CD4-positive, alpha-beta T cell treated with Interleukin-12 subunit alpha and Interleukin-12 subunit beta, for 1 hour (primary cell): ENCODE measurements at regions not wholly inside any gene's neighbourhood (a gene's known extent, or its start where the extent isn't known, plus 50 kb on each side); places are given as distances from the start of the nearest gene placed in this dataset.
"Not testable (repeated sequence)": the region's sequence is repeated elsewhere in the genome, so short reads cannot be mapped to it uniquely, and the experiment has no call there.

Experiments used
- DNase-seq: peaks from one replicate; pipeline ENCODE4 v3.0.0-alpha.2; 2020

DNA sequence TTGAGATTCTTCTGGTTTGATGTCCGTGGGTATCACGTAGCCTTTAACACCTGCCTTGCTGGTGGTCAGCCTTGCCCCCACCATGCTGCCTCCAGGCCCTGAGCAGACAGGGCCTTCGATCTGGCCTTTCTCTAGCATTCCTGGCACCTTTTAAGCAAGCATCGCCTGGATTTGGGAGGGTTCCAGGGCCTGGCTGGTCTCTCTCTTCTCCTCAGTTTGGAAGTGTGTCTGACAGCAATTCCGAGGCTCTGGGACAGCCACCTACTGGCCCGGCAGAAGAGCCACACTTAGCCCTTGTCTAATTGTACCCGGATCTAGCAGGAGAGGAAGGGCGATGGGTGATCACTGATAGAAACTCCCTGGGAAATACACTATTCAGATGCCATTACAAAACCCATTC lies 441.3 kb upstream of the MKI67 start:
- no peak for DNase-seq

DNA sequence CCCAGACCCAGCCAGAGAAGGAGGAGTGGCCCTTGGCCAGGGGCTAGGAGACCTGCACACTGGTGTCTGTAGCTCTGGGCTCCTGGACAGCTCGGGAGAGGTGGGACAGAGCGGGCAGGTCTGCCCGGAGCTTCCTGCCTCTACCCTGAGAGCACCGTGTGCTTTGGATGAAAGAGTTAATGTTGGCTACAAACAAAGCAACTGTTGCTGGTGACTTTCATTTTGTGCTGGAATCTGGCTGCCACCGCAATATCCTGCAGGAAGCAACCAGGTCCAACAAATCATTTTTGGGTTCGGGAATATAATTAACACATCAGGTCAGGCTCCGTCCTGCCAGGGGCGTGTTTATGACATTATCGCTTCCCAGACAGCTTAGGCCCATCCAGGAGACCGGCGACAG lies 441.8 kb upstream of the MKI67 start:
- DNase-seq: no peak

DNA sequence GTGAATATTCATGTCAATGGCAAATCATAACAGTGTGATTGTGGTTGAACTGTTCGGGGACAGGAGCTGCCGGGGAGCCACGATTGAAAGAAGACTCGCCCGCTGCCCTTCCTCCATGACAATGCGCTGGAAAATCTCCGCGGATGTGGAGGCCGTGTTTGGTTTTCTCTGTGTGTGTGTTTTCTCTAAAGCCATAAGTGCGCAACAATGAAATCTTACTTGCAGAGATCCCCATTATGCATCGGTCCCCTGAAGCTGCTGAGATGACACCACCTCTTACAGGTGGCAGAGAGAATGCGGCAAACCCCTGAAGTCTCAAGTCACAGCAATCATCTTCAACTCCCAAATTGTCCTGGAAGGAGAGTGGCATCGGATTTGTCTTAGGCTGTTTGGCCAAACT lies 442.3 kb upstream of the MKI67 start:
- no peak for DNase-seq

DNA sequence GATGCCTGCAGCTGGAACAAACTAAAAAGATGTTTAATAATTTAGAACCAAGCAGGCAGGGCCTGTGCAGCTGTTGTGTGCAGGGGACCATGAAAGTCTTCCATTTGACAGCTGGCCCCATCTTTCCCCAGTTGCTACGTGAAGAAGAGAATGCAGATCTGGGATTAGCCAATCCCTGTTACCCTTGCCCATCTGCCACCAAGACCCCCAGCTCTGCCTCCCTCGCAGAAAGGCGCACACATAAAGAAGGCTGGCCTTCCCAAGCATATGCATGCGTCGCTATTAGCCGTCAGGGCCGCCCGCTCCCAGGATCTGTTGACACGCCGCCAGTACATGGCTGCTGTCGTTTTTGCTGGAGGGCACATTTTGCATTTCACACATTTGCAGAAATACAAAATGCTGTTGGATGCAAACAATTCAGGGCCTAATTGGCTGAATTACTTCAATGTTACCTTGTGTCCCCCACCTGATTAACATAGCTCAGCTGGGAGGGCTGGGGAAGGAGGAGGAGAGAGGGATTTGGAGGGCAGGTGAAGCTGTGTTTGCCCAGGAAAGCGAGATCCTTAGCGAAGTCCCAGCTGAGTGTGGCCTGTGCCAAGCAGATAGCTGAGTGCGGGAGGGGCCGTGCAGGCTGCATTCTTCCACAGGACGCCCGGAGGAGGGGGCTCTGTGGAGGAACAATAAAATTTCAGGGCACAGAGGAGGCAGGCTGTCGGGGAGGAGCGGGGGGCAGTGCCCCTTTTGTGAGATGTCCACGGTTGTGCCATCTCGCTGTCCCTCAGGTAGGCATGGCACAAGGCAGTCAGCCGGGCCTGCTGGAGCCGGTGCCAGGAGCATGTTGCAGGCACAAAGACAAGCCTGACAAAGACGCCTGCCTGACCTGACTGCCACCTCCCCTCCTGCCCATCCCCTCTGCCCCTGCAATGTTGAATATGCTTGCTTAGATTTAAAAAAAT lies 443.0 kb upstream of the MKI67 start:
- DNase-seq: no peak

DNA sequence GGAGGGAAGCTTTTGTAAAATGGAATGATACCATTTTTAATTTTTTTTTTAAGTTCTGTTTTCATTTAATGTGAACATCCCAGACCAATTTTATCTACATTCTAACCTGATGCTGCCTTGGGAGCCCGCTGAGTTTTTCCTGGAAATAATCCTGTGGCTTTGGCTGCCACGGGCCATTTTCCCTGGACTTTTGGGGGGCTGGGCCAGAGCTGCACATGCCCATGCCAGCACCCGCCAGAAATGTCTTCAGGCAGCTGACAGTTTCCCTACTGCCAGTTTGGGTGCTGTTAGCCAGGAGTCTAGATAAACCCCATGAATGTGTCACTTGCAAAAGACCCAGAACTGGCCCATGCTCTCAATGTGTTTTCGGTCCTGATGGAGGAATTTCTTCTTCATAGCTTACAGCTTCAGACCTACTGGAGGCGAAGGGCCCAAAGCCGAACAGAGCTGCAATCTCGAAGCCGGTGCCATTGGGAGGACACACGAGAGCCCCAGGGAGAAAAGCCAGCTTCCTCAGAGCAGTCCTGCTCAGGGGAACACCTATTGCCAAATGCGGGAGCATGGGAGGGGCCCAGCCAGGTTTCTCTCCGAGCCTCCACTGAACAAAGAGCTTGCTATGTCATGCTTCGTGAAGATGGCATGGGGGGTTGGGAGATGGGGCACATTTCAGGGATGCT lies 444.2 kb upstream of the MKI67 start:
- DNase-seq: no peak

DNA sequence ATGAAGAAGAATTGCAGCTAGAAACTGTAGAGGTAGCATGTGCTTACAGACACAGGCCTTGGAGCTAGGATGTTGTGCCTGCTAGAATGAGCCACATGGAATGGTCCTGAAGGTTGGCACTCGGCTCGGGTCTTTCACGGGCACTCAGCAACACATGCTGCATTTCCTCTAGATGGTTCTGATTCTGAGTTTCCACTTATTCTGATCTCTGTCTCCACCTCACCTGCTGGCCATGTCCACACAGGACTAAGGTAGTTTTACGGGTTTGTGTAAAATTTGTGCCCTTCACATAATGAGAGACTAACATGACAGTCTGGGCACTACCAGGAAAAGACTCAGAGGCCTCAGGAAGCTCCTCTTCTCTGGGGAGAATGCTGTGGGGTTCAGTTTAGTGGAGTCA lies 444.8 kb upstream of the MKI67 start:
- DNase-seq: no peak

DNA sequence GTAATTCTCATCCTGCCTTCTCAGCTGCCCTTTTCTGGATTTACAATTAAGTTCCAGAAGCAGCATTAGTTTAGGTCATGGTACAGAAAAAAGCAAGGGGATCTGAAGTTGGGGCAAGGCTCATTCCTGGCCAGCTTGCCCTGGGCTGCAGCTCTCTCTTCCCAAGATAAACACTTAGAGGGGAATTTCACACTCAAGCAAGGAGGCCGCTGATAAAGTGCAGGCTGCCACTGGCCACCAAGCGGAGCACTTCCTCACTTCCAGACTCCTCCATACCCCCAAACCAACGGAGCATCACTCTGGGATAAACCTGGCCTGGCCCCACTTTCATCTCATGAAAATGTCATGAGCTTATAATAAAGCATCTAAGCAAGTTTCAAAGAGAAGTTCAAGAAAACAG lies 445.5 kb upstream of the MKI67 start:
- DNase-seq: no peak

DNA sequence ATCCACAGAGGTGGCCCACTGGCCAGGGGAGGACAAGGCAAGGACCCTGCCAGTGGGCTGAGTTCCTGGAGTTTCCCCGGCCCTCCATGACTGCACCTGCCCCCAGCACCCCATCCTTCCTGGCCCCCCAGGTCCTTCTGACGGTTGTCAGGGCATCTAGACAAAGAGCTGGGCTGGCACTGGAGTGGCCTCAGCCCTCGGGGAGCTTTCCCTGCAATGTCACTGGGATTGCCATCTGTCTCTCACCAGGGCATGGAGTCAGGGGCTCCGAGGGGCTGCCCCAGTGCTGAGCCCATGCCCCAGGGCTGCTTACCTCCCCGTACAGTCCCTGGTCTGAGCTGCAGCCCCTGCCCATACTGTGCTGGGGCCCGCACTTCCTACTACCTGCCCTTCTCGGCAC lies 446.5 kb upstream of the MKI67 start:
- no peak for DNase-seq

DNA sequence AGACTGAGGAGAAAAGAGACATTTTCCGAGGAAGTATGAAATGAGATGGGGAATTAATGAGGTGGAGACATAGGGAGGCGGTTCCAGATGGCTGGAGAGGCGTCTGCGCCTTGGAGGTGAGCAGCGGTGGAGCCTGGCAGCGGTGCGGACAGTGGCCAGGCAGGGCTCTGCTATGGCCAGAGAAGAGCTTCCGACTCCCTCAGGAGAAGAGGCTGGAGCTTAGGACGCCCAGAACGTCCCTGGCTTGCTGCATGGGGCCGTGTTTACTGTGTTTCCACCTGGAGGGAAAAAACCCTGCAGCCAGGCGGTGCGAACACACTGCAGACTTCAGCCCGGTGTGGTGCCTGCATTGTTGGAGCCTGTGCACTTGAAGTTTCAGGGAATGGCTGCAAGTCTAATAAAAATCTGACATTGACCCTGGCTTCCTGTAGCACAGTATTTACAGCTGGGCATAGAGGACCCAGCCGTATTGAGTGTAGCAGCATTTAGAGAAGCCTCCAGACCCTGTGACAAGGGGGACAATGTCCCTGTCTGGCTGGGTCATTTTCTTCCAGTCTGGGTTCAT lies 447.1 kb upstream of the MKI67 start:
- no peak for DNase-seq

DNA sequence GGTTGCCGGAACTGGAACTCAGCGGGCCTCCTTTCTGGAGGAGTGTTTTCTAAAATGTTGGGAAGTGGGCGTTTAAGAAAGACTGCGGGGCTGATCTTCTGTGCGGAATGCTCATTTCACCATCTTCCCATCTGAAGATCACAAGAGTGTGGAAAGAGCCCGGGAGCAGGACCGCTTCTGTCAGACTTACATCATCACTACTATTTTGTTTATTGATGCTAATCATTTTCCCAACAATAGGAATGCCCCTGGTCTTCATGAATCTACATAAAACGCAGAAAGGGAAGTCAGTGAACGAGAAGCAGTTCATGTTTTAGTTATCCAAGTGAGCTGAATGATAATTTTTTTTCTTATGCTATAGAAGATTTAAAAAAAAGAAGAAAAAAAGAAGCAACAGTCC lies 447.8 kb upstream of the MKI67 start:
- no peak for DNase-seq

DNA sequence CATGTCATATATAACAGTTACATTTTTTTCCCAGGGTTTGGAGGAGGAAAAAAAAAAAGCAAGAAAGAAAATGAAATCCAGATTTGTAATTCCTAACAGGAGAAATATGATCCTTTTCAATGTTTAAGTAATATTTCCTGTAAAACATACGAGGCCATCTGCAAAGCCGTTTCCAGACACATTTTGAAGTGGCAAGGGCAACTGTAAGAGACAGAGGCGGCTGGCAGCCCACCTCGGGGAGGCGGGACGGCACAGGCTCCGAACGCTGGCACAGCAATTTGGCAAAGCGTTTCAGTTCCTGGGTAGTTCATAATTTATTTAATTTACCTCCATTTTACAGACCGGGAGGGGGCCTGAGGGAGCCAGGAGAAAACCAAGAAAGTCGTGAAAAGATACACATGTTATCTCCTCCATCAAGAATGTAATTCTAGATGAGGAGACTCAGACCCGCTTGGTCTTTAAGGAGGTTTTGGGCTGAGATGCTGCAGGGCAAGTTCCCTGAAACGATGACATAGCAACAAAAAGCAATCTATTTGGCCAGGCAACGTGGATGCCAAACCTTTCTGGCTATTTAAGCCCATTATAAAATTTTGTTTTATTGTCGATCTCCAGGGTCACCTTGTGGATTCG lies 448.5 kb upstream of the MKI67 start:
- DNase-seq: no peak

DNA sequence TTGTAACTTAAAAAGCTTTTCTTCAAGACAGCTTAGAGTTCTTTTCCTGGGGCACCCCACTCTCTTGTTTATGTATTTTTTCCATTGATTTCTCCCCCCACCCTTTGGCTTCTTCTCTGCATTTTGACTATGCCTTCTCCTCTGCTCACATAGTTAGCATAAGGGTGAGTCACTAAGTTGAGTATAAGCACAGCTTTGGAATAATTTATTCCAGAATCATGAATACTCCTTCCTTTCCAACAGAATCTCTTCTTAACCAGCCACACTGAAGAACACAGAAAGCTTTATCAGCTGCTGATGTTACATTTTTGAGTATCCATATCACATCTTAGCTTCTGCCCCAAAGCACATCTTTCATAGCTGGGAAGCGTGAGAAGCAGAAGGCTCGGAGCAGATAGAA lies 449.5 kb upstream of the MKI67 start:
- no peak for DNase-seq

DNA sequence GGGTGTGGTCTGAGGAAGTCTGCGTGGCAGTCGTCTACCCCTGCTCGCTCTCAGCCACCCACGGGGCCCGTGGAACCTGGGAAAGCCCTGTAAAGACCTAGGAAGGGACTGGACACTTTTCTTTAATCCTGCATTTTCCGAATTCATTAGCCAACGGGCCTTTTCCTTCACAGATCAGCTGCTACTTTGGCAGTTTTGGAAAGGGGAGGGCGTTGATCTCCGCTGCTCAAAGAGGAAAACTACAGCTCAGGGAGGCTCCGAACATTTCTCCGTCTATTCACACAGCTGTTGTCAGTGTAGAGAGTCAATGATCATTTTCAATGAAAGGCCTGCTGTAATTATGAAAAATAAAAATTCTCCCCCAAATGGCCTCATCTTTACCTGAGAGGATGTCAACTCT lies 450.1 kb upstream of the MKI67 start:
- DNase-seq: no peak

DNA sequence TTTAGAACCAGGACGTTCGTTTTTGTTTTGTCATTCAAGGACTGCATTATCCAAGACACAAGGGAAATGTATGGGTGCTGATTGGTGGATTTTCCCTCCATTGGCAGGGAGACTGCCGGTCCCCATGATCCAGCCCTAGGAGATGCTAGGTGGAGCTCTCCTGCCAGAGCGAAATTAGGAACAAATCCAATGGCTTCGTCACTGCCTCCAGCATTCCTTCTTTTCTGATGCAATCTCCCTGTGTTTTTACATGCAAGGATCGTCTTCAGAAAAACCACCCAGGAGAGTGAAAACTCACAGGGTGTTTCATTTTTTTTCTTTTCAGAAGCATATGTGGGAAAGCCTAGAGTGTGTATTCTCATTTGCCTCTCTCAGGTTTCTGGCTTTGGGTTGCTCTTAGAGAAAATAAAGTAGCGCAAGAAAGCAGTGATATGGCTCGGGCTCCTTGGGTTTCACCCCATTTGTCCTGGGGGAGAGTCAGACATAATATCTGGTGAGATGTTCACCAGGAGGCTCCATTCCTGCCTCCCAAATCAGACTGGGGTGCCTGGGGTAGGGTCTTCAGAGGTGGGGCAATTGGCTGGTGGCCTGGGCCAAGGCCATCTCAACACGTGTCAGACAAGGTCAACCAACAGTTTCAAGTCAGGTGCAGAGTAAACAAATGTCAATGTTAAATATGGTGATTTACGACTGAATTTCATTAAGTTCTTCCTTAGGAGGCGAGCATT lies 450.9 kb upstream of the MKI67 start:
- no peak for DNase-seq

DNA sequence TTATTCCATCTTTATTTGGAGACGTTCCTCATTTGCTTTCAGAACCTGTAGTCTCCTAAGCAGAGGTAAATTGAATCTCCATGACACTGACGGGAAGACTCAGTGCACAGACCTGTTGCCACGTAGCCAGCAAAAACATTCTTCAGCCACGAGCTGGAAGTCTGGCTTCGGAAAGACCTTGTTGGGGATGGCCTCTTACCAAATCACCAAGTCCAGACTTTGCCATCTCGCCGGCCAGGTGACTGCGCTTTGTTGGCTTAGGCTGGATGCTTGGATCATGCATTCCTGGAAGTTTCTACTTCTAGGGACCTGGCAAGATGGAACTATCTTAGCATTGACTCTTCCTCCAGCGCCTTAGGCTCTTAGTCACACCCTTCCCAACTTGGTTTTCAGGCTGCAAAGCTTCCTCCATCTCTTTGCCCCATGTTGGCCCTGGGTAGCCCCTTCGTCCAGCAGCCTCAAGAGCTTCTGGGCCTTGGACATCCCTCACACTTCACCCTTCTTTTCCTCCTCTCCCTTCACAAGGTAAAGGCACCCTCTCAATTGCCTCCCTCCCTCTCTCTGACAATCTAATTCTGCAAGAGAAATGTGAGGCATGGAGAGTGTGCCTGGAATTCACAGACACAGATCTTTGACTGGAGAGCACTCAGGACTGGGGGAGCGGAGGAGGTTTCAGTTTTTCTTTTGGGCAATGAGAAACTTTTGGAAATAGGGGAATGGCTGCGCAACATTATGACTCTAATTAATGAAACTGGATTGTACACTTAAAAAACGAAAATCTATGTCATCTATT lies 451.9 kb upstream of the MKI67 start:
- DNase-seq: no peak

DNA sequence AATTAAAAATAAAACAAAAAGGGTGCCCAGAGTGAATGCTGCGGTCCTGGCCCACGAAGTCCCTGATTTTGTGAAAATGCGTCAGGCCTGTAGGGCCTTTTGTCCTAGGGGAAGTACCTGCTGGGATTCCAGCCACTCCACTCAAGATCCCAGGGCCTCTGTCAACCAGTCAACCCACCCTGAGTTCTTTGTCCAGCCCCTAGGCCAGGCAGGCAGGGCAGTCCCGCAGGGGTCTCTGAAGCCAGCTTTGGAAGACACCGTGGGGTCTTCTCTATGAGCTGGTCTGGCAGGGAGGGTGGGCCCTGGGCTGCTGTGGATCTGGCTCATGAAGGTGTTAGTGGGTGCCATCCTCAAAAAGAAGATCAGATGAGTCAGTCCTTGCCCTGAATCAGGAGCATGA lies 452.5 kb upstream of the MKI67 start:
- no peak for DNase-seq

DNA sequence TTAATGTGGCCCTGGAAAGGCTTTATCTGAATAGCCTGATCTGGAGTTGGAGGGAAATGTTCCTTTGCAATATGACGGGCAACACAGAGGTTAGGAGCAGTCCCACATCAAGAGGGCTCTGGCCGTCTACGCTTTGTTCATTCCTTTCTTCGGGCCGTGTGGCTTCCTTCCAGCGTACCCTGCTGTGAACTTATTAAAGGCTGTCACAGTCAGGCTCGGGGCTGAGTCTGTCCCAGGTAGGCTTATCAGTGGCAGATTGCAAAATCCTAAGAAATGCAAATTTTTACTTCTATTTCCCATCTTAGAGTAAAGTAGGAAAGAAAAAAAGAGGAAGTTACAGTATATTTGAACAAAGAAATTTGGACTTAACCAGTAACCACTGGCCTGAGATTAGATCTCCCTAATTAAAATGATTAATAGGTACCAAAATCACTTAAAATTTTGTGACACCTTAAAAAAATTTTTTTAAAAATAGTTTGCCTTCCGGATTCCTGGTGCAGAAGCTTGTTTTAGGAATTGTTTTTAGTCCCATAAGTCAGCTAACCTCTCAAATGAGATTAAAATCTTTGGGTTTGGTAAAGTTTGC lies 453.1 kb upstream of the MKI67 start:
- DNase-seq: no peak

DNA sequence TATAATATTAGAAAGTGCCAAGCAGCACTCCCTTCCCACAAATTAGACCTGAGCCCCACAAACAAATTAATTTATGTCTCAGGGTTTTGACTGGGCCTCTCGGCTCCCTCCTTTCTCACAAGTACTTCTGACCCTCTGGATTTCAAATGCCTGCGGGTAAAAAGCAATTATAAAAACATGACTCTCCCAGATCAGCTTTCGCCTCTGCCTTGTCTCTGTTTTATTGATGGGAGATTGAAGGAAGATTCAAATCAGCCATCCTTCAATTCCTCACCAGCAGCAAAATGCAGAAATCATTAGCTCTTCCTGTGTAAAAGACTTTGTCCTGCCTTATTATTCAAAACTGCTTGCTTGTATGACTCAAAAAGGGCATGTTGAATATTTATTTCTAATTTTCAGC lies 453.7 kb upstream of the MKI67 start:
- DNase-seq: no peak

DNA sequence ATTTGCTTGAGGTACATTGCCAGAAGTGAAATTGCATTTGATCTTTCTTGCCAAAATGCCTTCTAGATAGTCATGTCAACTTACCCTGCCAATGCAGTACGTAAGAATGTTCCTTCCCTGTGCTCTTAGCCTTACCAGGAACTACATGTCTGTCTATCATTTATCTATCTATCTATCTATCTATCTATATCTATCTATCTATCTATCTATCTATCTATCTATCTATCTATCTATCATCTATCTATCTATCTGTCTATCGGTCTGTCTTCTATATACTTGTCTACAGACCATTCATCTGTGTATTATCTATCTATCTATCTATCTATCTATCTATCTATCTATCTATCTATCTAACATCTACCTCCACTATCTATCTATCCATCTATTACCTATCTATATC lies 456.9 kb upstream of the MKI67 start:
- not testable (repeated sequence) for DNase-seq

DNA sequence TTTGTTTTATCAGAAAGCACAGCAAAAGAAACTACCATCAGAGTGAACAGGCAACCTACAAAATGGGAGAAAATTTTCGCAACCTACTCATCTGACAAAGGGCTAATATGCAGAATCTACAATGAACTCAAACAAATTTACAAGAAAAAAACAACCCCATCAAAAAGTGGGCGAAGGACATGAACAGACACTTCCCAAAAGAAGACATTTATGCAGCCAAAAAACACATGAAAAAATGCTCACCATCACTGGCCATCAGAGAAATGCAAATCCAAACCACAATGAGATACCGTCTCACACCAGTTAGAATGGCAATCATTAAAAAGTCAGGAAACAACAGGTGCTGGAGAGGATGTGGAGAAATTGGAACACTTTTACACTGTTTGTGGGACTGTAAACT lies 460.4 kb upstream of the MKI67 start:
- DNase-seq: not testable (repeated sequence)

DNA sequence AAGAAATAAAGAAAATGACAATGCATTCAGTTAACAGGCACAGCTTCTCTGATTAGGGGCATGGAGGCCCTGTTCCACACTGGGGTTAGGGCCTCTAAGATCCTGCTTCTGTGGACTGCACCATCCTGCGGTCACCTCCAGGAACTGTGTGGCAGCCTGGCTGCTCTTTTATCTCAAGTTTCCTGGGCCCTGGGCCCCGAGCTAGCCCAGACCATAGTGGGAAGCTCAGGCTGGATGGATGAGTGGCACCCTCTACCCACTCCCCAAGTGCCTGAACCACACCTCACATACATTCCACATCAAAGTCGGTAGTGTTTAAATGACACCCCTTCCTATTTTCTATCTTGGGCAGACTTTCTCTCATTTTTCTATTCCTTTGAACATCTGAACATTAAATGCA lies 461.5 kb upstream of the MKI67 start:
- no peak for DNase-seq

DNA sequence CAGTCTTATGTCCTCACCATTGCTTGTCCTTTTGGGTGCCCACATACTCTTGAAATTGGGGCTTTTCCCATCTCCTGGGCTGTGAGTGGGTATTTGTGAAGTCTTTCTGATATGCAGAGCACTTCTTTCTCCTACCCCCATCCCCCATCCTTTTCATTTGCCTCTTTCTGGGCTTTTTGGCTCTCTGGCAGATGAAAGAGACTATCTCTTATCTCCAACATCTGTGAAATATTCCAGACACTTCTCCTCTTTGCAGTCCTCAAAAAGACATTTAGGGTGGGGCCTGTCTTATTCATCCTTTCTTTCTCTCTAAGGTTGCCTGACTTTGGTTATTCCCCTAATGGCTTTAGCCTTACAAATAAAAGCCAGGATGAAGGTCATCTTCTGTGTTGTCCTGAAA lies 462.2 kb upstream of the MKI67 start:
- no peak for DNase-seq
